Stomach (tissue), 4 donors: ENCODE measurements at regions not wholly inside any gene's neighbourhood (a gene's known extent, or its start where the extent isn't known, plus 50 kb on each side); places are given as distances from the start of the nearest gene placed in this dataset.

Source experiments
- EP300 ChIP-seq: sonication (generic); formaldehyde crosslinking; IDR thresholded peaks from one replicate; pipeline ENCODE4 v1.6.1; 2017; ENCODE audit warnings: antibody characterized with exemption
- POLR2A ChIP-seq, 4 donors: fragments of 450-650 bp; IDR thresholded peaks; one replicate each; pipeline ENCODE4 v1.6.1; 2016; ENCODE audit warnings: antibody characterized with exemption in 4 of 4, control low read depth in 2 of 4, mild to moderate bottlenecking in 1 of 4, moderate library complexity in 1 of 4
- POLR2AphosphoS5 ChIP-seq, 3 donors: sonication (generic); formaldehyde crosslinking; IDR thresholded peaks; one replicate each; pipeline ENCODE4 v1.6.1; 2016; ENCODE audit warnings: antibody characterized with exemption in 3 of 3
- TF ChIP-seq, protein P1 (sequence below), 7 experiments: fragments of 450-650 bp in 4 of 7; fragments of 200-600 bp in 3 of 7; sonication (generic) in 3 of 7; IDR thresholded peaks; one replicate each; pipeline ENCODE4 v1.5.1; 2016 to 2019; ENCODE audit warnings: antibody characterized with exemption in 7 of 7, control low read depth in 2 of 7, mild to moderate bottlenecking in 1 of 7

- TF ChIP-seq POLR2A (IDR thresholded peaks at IDR 0.05): no peak
- TF ChIP-seq, protein P1, sequence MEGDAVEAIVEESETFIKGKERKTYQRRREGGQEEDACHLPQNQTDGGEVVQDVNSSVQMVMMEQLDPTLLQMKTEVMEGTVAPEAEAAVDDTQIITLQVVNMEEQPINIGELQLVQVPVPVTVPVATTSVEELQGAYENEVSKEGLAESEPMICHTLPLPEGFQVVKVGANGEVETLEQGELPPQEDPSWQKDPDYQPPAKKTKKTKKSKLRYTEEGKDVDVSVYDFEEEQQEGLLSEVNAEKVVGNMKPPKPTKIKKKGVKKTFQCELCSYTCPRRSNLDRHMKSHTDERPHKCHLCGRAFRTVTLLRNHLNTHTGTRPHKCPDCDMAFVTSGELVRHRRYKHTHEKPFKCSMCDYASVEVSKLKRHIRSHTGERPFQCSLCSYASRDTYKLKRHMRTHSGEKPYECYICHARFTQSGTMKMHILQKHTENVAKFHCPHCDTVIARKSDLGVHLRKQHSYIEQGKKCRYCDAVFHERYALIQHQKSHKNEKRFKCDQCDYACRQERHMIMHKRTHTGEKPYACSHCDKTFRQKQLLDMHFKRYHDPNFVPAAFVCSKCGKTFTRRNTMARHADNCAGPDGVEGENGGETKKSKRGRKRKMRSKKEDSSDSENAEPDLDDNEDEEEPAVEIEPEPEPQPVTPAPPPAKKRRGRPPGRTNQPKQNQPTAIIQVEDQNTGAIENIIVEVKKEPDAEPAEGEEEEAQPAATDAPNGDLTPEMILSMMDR (IDR thresholded peaks at IDR 0.05): no peak
- TF ChIP-seq POLR2AphosphoS5 (IDR thresholded peaks at IDR 0.05): no peak
- TF ChIP-seq EP300: no peak
These were observed 103.3 kb upstream of the PRR23E start for GRCh38 chr3:127089486-127090145.
